HEK293T (cell line): ENCODE measurements at regions not wholly inside any gene's neighbourhood (a gene's known extent, or its start where the extent isn't known, plus 50 kb on each side); places are given as distances from the start of the nearest gene placed in this dataset.

ENCODE experiments used
- ELF4 ChIP-seq: fragments of 450-650 bp; IDR thresholded peaks from 2 replicates; pipeline ENCODE4 v1.6.1; 2017; ENCODE audit warnings: antibody characterized with exemption
- FOXA1 ChIP-seq: fragments of 450-650 bp; IDR thresholded peaks from 2 replicates; pipeline ENCODE4 v1.6.1; 2016; ENCODE audit warnings: mild to moderate bottlenecking
- SUZ12 ChIP-seq: fragments of 450-650 bp; IDR thresholded peaks from 2 replicates; pipeline ENCODE4 v1.6.1; 2016; ENCODE audit warnings: mild to moderate bottlenecking

DNA sequence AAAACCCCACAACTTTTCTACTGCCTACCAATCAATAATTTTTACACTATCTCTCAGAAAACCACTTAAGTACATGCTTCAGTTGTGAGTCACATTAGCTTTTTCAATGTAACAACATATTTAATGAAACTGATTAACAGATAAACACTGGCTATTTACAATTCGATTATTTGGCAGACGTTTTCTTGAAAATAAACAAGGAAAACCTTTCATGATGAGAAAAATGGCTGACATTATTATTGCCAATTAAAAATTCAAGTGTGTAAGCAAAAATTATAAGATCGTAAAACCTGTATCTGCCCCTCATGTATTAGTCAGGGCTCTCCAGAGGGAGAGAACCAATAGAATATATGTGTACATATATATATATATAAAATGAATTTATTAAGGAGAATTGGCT lies 1555.5 kb upstream of the IGFBP7 start:
- no peak for TF ChIP-seq SUZ12
- no peak for TF ChIP-seq FOXA1
- no peak for TF ChIP-seq ELF4
